ENCODE measurements at regions not wholly inside any gene's neighbourhood (a gene's known extent, or its start where the extent isn't known, plus 50 kb on each side); places are given as distances from the start of the nearest gene placed in this dataset.

GRCh38 chr1:235918032-235918431 is 51.3 kb upstream of the LYST start:
- TF ChIP-seq, protein P1, sequence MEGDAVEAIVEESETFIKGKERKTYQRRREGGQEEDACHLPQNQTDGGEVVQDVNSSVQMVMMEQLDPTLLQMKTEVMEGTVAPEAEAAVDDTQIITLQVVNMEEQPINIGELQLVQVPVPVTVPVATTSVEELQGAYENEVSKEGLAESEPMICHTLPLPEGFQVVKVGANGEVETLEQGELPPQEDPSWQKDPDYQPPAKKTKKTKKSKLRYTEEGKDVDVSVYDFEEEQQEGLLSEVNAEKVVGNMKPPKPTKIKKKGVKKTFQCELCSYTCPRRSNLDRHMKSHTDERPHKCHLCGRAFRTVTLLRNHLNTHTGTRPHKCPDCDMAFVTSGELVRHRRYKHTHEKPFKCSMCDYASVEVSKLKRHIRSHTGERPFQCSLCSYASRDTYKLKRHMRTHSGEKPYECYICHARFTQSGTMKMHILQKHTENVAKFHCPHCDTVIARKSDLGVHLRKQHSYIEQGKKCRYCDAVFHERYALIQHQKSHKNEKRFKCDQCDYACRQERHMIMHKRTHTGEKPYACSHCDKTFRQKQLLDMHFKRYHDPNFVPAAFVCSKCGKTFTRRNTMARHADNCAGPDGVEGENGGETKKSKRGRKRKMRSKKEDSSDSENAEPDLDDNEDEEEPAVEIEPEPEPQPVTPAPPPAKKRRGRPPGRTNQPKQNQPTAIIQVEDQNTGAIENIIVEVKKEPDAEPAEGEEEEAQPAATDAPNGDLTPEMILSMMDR (IDR thresholded peaks at IDR 0.05), result no peak
- no peak for TF ChIP-seq POLR2A (IDR thresholded peaks at IDR 0.05)
